ENCODE measurements at regions not wholly inside any gene's neighbourhood (a gene's known extent, or its start where the extent isn't known, plus 50 kb on each side); places are given as distances from the start of the nearest gene placed in this dataset.

DNA sequence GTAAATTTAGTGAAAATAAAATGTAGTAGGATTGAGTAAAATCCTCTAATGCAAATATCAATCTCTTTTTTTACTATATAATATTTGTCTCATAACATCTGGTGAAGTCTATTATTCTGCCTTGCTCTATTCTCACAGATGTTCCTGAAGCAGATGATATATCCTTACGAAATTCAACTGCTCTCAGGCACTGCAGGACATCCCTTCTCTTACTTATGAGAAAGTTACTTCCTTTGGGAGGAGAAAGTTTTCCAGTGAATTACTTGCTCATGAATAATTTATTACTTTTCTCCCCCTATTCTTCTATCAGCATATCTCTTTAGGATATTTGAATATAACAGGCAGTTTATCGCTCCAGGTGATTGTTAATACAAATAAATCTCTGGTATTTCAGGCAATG is 75.6 kb upstream of the AGA start (continued):
- TF ChIP-seq ZNF484 (CRISPR knock-in tag; IDR thresholded peaks at IDR 0.05; ENCODE audit: borderline replicate concordance, low read depth) (no peak), ZBTB3 (CRISPR knock-in tag; IDR thresholded peaks at IDR 0.05; ENCODE audit: borderline replicate concordance, low read depth) (no peak), ZMAT3 (CRISPR knock-in tag; conservative IDR thresholded peaks at IDR 0.05) (no peak), ZSCAN30 (CRISPR knock-in tag; IDR thresholded peaks at IDR 0.05) (no peak), BHLHE40 (IDR thresholded peaks at IDR 0.05; ENCODE audit: low read length) (no peak), FOSL1 (CRISPR knock-in tag; IDR thresholded peaks at IDR 0.05; ENCODE audit: borderline replicate concordance) (no peak), ZNF230 (CRISPR knock-in tag; IDR thresholded peaks at IDR 0.05) (no peak)
- TF ChIP-seq, protein P1, sequence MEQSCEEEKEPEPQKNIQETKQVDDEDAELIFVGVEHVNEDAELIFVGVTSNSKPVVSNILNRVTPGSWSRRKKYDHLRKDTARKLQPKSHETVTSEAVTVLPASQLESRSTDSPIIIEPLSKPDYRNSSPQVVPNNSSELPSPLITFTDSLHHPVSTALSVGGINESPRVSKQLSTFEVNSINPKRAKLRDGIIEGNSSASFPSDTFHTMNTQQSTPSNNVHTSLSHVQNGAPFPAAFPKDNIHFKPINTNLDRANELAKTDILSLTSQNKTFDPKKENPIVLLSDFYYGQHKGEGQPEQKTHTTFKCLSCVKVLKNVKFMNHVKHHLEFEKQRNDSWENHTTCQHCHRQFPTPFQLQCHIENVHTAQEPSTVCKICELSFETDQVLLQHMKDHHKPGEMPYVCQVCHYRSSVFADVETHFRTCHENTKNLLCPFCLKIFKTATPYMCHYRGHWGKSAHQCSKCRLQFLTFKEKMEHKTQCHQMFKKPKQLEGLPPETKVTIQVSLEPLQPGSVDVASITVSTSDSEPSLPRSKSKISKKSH (CRISPR knock-in tag; IDR thresholded peaks at IDR 0.05; ENCODE audit: borderline replicate concordance), result no peak
- TF ChIP-seq, protein P2, sequence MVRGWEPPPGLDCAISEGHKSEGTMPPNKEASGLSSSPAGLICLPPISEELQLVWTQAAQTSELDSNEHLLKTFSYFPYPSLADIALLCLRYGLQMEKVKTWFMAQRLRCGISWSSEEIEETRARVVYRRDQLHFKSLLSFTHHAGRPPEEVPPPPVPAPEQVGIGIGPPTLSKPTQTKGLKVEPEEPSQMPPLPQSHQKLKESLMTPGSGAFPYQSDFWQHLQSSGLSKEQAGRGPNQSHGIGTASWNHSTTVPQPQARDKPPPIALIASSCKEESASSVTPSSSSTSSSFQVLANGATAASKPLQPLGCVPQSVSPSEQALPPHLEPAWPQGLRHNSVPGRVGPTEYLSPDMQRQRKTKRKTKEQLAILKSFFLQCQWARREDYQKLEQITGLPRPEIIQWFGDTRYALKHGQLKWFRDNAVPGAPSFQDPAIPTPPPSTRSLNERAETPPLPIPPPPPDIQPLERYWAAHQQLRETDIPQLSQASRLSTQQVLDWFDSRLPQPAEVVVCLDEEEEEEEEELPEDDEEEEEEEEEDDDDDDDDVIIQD (CRISPR knock-in tag; IDR thresholded peaks at IDR 0.05; ENCODE audit: low read depth), result no peak
- TF ChIP-seq, protein P3, sequence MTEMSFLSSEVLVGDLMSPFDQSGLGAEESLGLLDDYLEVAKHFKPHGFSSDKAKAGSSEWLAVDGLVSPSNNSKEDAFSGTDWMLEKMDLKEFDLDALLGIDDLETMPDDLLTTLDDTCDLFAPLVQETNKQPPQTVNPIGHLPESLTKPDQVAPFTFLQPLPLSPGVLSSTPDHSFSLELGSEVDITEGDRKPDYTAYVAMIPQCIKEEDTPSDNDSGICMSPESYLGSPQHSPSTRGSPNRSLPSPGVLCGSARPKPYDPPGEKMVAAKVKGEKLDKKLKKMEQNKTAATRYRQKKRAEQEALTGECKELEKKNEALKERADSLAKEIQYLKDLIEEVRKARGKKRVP (CRISPR knock-in tag; IDR thresholded peaks at IDR 0.05), result no peak

Measured in HepG2 (cell line).